ENCODE measurements at regions not wholly inside any gene's neighbourhood (a gene's known extent, or its start where the extent isn't known, plus 50 kb on each side); places are given as distances from the start of the nearest gene placed in this dataset.

DNA sequence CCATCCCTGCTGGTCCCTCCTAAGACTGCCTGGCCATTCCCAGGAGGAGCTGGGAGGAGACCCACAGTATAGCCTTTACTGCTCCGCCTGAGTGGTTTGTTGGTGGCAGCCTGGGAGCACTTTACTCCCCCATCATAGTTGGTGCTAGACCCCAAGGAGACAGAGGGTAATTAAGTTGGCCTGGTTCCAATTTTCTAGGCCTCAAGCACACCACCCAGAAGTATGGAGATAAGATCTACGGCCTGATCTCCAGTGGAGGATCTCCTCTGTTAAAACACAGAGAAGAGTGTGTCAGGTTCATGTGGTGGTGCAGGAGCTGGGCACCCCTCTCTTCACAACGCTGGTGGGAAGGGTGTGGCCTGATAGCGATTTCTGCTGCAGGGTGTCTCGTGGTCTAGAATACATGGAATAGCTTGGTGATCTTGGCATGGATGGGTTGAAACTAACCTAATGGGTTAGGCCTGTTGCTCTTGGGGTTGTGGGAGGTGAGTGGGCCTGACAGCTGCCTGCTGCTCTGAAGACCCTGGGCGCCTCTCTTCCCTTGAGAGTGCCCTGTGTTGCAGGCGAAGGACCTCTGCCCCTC, 68.5 kb downstream of the FASLG start:
- TF ChIP-seq, protein P1, sequence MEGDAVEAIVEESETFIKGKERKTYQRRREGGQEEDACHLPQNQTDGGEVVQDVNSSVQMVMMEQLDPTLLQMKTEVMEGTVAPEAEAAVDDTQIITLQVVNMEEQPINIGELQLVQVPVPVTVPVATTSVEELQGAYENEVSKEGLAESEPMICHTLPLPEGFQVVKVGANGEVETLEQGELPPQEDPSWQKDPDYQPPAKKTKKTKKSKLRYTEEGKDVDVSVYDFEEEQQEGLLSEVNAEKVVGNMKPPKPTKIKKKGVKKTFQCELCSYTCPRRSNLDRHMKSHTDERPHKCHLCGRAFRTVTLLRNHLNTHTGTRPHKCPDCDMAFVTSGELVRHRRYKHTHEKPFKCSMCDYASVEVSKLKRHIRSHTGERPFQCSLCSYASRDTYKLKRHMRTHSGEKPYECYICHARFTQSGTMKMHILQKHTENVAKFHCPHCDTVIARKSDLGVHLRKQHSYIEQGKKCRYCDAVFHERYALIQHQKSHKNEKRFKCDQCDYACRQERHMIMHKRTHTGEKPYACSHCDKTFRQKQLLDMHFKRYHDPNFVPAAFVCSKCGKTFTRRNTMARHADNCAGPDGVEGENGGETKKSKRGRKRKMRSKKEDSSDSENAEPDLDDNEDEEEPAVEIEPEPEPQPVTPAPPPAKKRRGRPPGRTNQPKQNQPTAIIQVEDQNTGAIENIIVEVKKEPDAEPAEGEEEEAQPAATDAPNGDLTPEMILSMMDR (conservative IDR thresholded peaks at IDR 0.05): no peak
- no peak for TF ChIP-seq ZFX (IDR thresholded peaks at IDR 0.05)
